Breast epithelium (tissue), 4 donors: ENCODE measurements at regions not wholly inside any gene's neighbourhood (a gene's known extent, or its start where the extent isn't known, plus 50 kb on each side); places are given as distances from the start of the nearest gene placed in this dataset.

ENCODE experiments used
- DNase-seq, 2 donors: peaks; one replicate each; pipeline ENCODE4 v3.0.0-alpha.2; 2019; ENCODE audit warnings: low spot score in 2 of 2
- H3K27ac ChIP-seq, 2 donors: fragments of 200-600 bp; sonication (generic) in 1 of 2; one replicate each; pipeline ENCODE4 v1.5.1; 2016 to 2019; ENCODE audit warnings: mild to moderate bottlenecking in 1 of 2
- H3K27me3 ChIP-seq, 2 donors: fragments of 200-600 bp; sonication (generic) in 1 of 2; one replicate each; pipeline versions ENCODE4 v1.5.1 to v1.6.0; 2017 to 2019; ENCODE audit warnings: control low read depth in 1 of 2, mild to moderate bottlenecking in 1 of 2
- H3K36me3 ChIP-seq: fragments of 200-600 bp; one replicate; pipeline ENCODE4 v1.5.1; 2019
- H3K4me1 ChIP-seq, 2 donors: fragments of 200-600 bp; sonication (generic); one replicate each; pipeline ENCODE4 v1.5.1; 2016 to 2019; ENCODE audit warnings: control low read depth in 1 of 2
- H3K4me3 ChIP-seq, 3 donors: fragments of 200-600 bp; sonication (generic); 1 replicate in 2 of 3; 2 replicates in 1 of 3; pipeline ENCODE4 v1.5.1; 2016 to 2019; ENCODE audit warnings: mild to moderate bottlenecking in 3 of 3, moderate library complexity in 2 of 3
- H3K9me3 ChIP-seq, 2 donors: fragments of 200-600 bp; sonication (generic) in 1 of 2; one replicate each; pipeline ENCODE4 v1.5.1; 2016 to 2019; ENCODE audit warnings: control low read depth in 1 of 2
- POLR2A ChIP-seq: fragments of 450-650 bp; IDR thresholded peaks from one replicate; pipeline ENCODE4 v1.6.1; 2016; ENCODE audit warnings: antibody characterized with exemption, mild to moderate bottlenecking, moderate library complexity
- POLR2AphosphoS5 ChIP-seq, 3 donors: sonication (generic); formaldehyde crosslinking; IDR thresholded peaks; one replicate each; pipeline ENCODE4 v1.6.1; 2017; ENCODE audit warnings: antibody characterized with exemption in 3 of 3
- intact Hi-C: fragments of 100-400 bp; cut with DNase I; formaldehyde crosslinking; loops from one replicate; pipeline ENCODE4 v1.15.1; 2023; ENCODE audit warnings: low total_unique reads
- TF ChIP-seq, protein P1 (sequence below), 3 donors: fragments of 450-650 bp; IDR thresholded peaks; one replicate each; pipeline ENCODE4 v1.5.1; 2016 to 2017; ENCODE audit warnings: antibody characterized with exemption in 3 of 3, mild to moderate bottlenecking in 3 of 3, moderate library complexity in 3 of 3

- no peak for DNase-seq
- H3K27me3 ChIP-seq = no peaks in the 10 kb centered on the region
- TF ChIP-seq POLR2A (no peak), POLR2AphosphoS5 (IDR thresholded peaks at IDR 0.05) (no peak)
- TF ChIP-seq, protein P1, sequence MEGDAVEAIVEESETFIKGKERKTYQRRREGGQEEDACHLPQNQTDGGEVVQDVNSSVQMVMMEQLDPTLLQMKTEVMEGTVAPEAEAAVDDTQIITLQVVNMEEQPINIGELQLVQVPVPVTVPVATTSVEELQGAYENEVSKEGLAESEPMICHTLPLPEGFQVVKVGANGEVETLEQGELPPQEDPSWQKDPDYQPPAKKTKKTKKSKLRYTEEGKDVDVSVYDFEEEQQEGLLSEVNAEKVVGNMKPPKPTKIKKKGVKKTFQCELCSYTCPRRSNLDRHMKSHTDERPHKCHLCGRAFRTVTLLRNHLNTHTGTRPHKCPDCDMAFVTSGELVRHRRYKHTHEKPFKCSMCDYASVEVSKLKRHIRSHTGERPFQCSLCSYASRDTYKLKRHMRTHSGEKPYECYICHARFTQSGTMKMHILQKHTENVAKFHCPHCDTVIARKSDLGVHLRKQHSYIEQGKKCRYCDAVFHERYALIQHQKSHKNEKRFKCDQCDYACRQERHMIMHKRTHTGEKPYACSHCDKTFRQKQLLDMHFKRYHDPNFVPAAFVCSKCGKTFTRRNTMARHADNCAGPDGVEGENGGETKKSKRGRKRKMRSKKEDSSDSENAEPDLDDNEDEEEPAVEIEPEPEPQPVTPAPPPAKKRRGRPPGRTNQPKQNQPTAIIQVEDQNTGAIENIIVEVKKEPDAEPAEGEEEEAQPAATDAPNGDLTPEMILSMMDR (IDR thresholded peaks at IDR 0.05) = no peak
- H3K4me3 ChIP-seq = no peak overlapping the region
- H3K36me3 ChIP-seq = no peaks in the 10 kb centered on the region
- no peak overlapping the region for H3K27ac ChIP-seq
- intact Hi-C loops = no loop called here
- H3K9me3 ChIP-seq = no peaks in the 10 kb centered on the region
- no peaks in the 10 kb centered on the region for H3K4me1 ChIP-seq
Observed at GRCh38 chr15:86010891-86011290, 68.8 kb upstream of the AGBL1 start.

GRCh38 chr15:86014016-86014415 lies 65.7 kb upstream of the AGBL1 start:
- intact Hi-C loops = no loop called here
- H3K27me3 ChIP-seq = no peaks in the 10 kb centered on the region
- H3K4me1 ChIP-seq = no peaks in the 10 kb centered on the region
- TF ChIP-seq POLR2AphosphoS5 (IDR thresholded peaks at IDR 0.05) = no peak
- TF ChIP-seq POLR2A = no peak
- TF ChIP-seq, protein P1 (IDR thresholded peaks at IDR 0.05) = no peak
- no peaks in the 10 kb centered on the region for H3K36me3 ChIP-seq
- no peaks in the 10 kb centered on the region for H3K9me3 ChIP-seq
- no peak overlapping the region for H3K27ac ChIP-seq
- no peak overlapping the region for H3K4me3 ChIP-seq
- DNase-seq = no peak

- intact Hi-C loops = no loop called here
Observed at GRCh38 chr15:86016750-86017149, 62.9 kb upstream of the AGBL1 start.

GRCh38 chr15:86018679-86019078 lies 61.0 kb upstream of the AGBL1 start:
- Histone ChIP-seq H3K4me1 (no peaks in the 10 kb centered on the region), H3K27me3 (no peaks in the 10 kb centered on the region), H3K27ac (no peak overlapping the region), H3K4me3 (no peak overlapping the region), H3K36me3 (no peaks in the 10 kb centered on the region), H3K9me3 (no peaks in the 10 kb centered on the region)
- DNase-seq = no peak
- intact Hi-C loops = no loop called here
- TF ChIP-seq, protein P1 (IDR thresholded peaks at IDR 0.05) = no peak
- TF ChIP-seq POLR2AphosphoS5 (IDR thresholded peaks at IDR 0.05) = no peak
- no peak for TF ChIP-seq POLR2A

More at GRCh38 chr15:86016750-86017149, 62.9 kb upstream of the AGBL1 start:
- H3K9me3 ChIP-seq = no peaks in the 10 kb centered on the region
- H3K36me3 ChIP-seq = no peaks in the 10 kb centered on the region
- no peak for DNase-seq
- TF ChIP-seq, protein P1 (IDR thresholded peaks at IDR 0.05) = no peak
- TF ChIP-seq POLR2A (no peak), POLR2AphosphoS5 (IDR thresholded peaks at IDR 0.05) (no peak)
- H3K4me3 ChIP-seq = no peak overlapping the region
- no peaks in the 10 kb centered on the region for H3K27me3 ChIP-seq
- H3K27ac ChIP-seq = no peak overlapping the region
- no peaks in the 10 kb centered on the region for H3K4me1 ChIP-seq

DNA sequence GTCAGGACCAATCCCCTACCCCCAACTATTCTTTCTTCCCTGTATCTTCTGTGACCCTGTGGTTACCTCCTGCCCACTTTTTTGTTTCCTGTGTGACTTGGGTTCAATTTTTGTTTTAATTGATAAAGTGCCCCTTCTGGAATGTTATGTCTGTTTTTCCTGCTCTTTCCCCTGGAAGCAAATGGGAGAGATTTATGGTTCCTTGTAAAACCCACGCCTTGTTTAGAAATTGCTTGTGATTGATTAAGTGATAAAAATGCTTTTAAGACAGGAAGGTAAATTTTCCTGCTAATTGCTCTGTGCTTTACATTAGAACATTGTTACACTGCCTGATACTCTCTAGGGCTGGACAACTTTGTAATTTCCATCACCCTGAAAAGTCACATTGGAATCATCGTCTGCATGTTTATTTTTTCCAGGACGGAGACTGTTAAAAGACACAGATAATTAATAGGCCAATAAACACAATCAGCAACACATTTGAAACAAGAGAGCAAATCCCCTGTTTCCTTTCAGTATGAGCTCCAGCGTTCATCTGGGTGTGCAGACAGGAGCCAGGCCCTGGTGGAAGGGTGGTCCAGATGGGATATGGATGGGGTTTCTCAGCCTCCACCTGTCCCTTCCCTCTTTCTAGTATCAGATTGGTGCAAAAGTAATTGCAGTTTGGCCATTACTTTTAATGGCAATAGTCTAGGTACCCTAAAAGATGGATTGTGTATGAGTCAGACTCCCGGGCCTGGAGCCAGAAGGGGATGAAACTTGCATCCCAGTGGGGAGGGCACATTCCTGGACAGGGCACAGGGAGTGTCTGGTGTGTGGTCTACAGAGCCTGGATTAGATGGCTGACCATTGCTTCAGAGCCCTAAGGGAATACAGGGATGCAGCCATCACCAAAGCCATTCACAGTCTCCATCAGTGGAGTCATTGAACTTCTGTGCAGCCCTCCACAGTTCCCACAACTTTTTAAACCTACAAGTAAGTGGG lies 58.1 kb upstream of the AGBL1 start:
- no peak for DNase-seq
- no peak for TF ChIP-seq POLR2A
- TF ChIP-seq, protein P1 (IDR thresholded peaks at IDR 0.05) = no peak
- Histone ChIP-seq H3K27ac (no peak overlapping the region), H3K9me3 (no peaks in the 10 kb centered on the region), H3K36me3 (no peaks in the 10 kb centered on the region), H3K4me1 (no peaks in the 10 kb centered on the region), H3K4me3 (no peak overlapping the region), H3K27me3 (no peaks in the 10 kb centered on the region)
- intact Hi-C loops = no loop called here
